GM19023 (cell line): ENCODE measurements at regions not wholly inside any gene's neighbourhood (a gene's known extent, or its start where the extent isn't known, plus 50 kb on each side); places are given as distances from the start of the nearest gene placed in this dataset.

Experiments used
- ATAC-seq: cut with Tn5 transposase; IDR thresholded peaks from one replicate; pipeline ENCODE4 v1.9.1; 2021; ENCODE audit warnings: mild to moderate bottlenecking, moderate library complexity; ENCODE audit not compliant: unreplicated experiment

- ATAC-seq = no peak
Measured at GRCh38 chr9:100933656-100934055, 94.9 kb upstream of the PLPPR1 start.

- ATAC-seq = no peak
Measured at GRCh38 chr9:100937382-100937781, 91.1 kb upstream of the PLPPR1 start.

GRCh38 chr9:100938507-100938906 lies 90.0 kb upstream of the PLPPR1 start:
- no peak for ATAC-seq

GRCh38 chr9:100939636-100940035 lies 88.9 kb upstream of the PLPPR1 start:
- no peak for ATAC-seq

GRCh38 chr9:100959226-100959625 lies 69.3 kb upstream of the PLPPR1 start:
- no peak for ATAC-seq
